NCI-H2107 (cell line): ENCODE measurements at regions not wholly inside any gene's neighbourhood (a gene's known extent, or its start where the extent isn't known, plus 50 kb on each side); places are given as distances from the start of the nearest gene placed in this dataset.
"Not testable (repeated sequence)": the region's sequence is repeated elsewhere in the genome, so short reads cannot be mapped to it uniquely, and the experiment has no call there.

Source experiments
- DNase-seq: peaks from one replicate; lab custom pipeline; 2025; lab: John Stamatoyannopoulos, UW

DNA sequence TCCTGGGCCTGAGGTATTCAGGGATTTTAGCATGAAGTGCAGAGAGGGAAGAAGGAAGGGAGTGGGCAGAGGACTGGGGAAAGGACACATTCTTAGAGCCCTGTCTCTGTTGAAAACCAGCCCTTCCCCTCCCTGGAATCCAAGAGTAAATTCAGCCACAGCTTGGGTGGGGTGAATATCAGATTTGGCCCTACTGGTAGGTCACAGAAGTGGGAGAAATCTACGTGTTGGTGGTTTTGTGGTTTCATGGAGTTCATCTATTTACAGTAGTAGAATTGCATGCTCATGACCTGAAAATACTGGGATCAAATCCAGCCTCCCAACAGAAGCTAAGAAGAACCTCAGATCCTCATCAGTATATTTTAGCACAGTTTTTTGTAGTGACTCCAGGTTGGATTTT lies 404.4 kb downstream of the BMP2 start:
- no peak for DNase-seq

DNA sequence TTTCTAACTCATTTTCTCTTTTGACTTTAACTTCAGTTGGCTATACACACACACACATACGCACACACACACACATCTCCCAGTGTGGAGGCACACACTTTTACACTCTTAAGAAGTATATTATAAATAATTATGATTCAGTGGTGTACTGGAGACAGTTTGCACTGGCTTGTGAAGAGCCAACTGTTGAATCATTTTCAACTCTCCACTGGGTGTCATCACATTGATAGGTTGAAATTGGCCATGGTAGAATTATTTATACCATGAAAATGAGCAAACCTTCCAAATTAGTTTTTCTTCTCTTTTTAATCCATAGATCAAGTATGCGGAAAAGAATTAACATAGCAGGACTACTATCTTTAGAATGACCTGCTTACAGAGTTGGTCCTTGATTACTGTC lies 407.1 kb downstream of the BMP2 start:
- DNase-seq, result no peak

DNA sequence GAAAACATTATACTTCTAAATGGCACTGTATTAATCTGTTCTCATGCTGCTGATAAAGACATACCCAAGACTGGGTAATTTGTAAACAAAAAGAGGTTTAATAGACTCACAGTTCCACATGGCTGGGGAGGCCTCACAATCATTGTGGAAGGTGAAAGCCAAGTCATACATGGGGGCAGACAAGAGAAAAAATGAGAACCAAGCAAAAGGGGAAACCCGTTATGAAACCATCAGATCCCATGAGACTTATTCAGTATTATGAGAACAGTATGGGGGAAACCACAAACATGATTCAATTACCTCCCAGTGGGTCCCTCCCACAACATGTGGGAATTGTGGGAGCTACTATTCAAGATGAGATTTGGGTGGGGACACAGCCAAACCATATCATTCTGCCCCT lies 408.3 kb downstream of the BMP2 start:
- not testable (repeated sequence) for DNase-seq

DNA sequence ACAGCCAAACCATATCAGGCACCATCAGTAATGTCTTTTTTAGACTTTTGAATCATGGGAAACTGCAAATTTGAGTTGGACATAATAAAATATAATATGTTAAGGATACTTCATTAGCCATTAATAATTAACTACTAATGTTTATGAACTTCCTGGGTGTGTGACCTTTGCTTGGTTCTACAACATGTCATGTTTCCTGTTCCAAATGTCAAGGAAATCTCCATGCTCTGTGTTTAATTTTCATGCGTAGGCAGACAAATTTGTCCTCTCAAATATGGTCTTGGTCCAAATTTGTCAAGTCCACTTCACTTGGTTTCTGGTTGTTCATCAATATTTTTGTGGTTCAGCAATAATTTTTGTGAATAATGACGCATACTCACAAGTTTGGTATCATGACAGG lies 410.5 kb downstream of the BMP2 start:
- DNase-seq, result no peak

DNA sequence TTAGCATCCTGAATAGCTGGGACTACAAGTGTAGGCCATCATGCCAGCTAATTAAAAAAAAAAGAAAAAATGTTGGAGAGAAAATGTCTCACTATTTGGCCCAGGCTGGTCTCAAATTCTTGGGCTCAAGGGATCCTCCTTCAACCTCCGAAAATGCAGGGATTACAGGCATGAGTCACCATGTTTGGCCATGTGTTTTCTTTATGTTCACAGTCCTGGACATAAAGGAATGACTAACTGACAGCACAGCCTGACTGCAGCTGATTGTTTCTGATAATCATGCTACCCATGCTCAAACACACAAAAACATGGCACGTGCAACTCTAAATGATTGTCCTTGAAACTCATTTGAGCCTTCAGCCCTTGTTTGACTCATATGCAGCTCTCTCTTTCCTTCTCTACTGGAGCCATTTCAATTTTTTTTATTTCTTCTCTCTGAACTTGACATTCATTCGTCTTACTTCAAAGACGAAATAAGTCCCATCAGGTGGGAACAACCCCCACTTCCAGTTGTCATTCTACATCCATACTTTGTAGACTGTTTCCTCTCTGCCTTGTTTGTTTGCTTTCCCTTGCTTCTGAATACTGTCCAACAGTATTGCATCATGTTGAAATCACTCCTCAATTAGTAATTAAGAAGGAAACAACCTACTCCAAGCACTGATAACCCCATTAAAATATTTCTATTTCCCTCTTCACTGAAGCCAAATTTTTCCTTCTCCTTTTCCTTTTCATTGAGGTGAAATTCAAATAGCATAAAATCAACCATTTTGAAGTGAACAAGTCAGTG lies 413.0 kb downstream of the BMP2 start:
- no peak for DNase-seq

DNA sequence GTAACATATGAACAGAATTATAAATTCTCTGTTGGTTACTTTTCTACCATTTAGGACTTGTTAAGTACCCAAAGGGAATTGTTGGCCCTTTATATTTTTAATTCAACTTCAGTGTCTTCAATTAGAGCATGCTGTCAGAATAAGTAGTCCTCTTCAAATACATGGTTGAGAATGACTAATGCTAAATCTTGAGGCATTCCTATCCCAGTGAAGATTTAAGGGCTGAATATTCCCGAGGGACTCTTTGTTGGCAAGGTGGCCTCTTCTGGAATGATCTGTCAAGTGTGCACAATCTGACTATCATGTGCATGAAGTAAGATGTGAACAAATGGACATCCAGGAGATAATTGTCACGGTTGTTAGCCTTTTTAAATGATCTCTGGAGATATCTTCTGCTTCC lies 421.7 kb downstream of the BMP2 start:
- no peak for DNase-seq

DNA sequence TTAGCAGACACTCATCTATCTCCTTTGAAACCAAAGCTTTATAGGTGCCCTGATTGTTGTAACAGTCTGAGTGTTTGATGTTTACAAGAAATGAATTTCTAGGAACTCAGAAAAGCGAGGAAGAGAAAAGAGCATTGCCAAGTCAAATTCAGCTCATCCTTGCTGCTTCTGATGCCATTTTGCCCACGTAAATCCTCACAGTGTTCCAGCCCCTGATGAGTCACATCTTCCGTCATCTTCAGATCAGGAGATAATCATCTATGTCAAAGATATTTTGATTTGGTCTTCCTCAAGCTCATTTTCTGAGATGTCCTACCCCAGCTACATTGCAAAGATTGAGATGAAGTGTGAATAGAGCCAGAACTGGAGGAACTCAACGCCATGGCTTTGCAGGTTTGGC lies 426.2 kb downstream of the BMP2 start:
- DNase-seq, result no peak

DNA sequence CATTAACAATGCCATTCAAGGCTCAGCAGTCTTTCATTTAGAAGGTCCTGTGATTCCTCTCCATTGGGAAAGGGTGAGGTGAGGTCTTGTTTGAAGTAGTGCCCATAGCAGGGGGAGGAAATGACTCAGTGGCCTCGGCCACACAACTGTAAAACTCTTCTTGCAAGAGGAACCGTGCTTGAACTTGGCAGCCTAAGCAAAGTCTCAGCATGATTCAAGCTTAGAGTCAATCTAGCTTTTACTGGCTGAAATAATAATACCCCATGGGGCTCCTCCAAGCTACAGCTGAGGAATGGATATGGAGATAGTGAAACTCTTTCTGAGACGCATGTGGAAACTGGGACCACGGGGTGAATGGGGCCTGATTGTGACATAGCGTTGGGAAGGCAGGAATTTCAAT lies 428.2 kb downstream of the BMP2 start:
- no peak for DNase-seq

DNA sequence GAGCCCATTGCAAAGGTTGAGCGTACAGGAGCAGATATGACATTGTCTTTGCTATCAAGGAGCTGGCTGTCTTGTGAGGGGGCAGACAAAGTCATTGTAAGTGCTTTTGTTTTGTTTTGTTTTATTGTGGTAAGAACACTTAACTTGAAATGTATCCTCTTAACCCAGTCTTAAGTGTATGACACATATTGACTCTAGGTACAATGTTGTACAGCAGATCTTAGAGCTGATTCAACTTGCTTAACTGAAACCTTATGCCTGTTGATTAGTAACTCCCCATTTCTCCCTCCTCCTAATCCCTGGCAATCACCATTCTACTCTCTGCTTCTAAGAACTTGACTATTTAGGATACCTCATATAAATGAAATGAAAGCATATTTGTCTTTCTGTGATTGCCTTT lies 429.0 kb downstream of the BMP2 start:
- DNase-seq, result no peak

DNA sequence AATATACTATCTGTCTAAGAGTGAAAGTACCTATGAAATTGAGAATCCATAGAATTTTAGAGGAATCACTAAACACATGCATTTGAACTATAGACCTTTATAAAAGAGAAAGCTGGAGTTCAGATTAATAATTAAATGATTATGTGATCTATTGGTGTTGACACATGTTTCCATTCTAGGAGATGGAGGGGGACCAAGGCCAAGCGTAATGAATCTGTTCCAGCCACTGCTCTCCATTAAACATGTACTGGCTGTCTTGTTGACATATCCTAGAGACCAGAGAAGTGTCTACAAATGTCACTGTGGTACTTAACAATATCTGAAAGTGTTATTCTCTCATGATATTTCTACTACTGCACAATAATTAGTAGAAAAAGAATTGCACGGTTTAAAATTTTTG lies 432.4 kb downstream of the BMP2 start:
- DNase-seq, result no peak

DNA sequence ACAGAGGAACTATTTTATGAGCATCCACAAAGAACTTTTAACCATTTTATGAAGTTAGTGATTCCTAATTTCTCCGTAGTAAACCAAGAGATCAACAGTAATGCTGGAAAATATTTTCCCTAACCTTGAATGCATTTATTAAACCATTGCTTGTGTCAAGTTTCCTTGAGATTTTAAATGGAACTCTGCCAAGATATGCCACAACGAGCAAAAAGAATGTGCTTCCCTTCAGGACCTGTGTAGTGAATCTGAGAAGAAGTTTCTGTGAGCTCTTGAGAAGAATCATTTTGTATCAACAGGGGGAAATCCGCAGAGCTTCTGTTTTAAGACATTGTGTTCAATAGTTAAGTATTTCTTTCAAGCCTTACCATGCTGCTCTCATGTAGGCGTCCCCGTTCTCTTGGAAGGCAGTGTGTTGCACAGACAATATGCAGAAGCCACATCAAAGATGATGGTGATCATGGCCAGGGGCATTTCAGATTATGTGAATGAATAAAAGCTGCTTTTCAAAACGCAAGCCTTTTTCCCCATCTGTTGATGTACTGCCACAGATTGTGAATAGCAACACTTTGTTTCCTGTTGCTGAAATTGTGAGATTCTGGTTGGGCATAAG lies 439.8 kb downstream of the BMP2 start:
- DNase-seq, result no peak

DNA sequence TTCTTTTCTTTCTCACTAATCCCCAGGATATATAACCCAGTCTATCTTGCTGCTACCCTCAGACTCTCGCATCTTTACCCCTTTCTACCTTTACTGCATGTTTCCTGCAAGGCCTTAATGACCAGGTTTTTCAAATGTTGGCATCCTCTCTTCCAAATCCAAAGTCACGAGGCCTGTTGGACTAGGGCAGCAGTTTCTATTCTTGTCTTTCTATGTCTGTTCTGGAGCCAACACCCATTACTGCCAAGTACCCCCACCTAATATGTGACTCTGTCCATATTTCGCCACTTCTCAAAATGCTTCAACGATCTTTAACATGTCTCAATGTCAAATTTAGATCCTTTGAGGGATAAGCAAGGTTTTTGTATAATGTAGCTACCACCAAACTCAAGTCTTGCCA lies 443.4 kb downstream of the BMP2 start:
- DNase-seq, result no peak

DNA sequence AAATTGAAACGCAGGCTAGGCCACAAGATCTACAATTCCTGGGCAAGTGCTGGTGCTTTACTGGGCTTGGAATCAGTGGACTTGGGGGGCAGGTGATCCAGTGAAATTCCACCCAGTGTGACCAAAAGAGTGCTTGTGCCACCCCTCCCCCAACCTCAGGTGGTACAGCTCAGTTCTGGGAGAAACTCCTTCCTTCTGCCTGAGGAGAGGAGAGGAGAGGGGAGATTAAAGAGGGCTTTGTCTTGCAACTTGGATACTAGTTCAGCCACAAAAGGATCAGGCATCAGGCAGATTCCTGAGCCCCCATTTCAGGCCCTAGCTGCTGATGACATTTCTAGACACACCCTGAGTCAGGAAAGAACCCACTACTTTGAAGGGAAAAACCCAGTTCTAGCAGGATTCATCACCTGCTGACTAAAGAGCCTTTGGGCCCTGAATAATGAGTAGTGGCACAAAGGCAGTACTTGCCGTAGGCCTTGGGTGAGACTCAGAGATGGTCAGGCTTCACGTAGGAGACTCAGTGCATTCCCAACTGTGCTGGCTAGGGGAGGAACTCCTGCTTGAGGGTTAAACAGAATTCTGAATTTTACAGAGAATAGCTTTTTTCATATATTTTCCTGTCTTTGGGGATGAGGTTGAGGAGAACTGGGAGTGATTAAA lies 446.7 kb downstream of the BMP2 start:
- no peak for DNase-seq

DNA sequence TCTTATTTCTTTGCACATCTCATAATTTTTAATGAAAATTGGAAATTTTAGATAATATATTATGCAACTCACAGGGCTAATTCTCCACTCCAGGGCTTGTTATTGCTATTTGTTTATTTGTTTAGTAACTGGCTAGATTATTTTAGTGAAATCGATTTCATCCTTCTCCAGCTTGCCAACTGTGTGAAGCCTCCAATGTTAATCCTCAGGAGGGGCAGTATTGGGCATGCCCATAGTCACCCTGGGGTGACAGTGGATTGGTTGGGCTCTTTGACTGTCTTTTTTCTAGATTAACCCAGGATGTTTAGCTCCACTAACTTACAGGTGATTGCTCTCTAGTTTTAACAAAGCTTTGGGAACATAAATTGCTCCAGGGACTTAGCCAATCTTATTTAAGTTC lies 450.1 kb downstream of the BMP2 start:
- no peak for DNase-seq

DNA sequence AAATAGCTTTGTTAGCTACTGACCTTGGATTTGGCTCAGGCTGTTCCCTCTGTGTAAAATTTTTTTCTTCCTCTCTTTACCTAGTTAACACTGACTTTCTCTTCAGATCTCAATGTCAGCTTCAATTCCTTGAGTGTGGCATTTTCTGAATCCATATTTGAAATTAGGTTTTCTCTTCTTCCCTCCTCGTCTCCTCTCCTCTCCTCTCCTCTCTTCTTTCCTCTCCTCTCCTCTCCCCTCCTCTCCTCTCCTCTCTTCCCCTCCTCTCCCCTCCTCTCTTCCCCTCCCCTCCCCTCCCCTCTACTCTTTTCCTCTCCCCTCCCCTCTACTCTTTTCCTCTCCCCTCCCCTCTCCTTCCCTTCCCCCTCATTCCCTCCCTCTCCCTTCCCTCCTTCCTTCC lies 453.3 kb downstream of the BMP2 start:
- no peak for DNase-seq

DNA sequence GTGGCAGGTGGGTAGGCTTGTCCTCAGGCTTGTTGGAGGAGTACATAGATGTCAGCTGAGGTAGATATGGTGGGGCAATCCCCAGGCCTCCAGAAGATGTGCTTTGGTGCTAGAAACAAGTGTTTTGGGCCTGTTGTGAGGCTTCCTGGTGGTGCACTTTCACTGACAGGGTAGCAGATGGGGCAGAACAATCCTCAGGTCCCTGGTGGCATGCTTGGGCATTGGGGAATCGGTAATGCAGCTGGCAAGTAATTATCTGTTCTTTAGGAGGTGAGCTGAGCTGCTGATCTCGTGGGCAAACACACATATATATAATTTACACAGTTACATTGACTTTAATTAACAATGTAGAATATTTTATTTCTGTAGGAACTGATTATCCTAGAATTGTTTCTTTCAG lies 458.7 kb downstream of the BMP2 start:
- no peak for DNase-seq

DNA sequence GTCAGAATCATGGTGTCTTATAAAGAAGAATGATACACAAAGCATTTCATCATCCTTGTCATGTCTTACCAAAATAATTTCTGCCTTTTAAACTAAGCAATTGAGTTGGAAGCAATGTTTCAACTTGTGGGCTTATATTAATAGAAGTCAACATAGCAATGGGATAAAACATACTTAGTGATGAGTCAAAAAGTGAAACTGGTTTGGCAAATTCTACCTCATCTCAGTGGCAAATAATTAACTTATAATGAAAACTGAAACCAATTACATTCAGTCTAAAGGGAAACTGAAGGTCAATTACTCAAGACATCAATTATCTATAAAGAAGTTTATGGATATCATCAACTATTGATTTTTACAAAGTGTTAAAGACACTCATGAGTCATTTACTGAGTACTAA lies 463.8 kb downstream of the BMP2 start:
- DNase-seq, result no peak

DNA sequence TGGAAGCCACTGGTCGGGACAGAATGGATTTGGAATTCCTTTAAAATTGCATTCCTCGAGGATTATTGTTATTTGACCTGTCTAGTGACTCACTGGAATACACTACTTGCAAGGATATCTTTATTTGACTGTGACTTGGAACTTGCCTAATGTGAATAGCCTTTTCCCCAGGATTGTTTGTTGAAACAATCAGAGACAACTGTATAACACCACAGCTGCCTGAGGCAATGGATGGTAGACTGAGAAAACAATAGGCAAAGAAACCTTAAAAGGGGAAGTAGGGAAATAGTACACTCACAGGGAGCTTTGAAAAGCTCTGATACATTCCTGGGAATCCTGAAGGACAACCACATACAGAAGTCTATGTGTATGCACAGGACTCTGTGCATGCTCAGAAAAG lies 465.3 kb downstream of the BMP2 start:
- DNase-seq, result no peak

DNA sequence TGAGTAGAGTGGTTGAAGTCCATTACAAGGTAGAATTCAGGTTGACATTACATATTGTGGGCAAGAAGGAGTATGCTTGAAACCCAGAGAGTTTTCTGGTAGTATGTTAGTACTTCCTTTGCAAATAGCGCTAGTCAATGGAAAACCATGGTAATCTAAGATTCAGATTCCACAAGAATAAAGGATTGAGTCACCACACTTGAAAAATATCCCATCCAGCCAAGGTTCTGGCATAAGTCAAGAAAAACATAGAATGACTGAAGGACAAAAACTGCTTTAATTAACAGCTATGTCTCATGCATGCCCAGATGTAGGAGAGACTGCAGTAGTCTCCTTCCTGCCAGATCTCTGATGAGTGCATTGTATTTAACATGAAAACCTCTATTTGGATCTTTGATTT lies 469.8 kb downstream of the BMP2 start:
- DNase-seq, result no peak

DNA sequence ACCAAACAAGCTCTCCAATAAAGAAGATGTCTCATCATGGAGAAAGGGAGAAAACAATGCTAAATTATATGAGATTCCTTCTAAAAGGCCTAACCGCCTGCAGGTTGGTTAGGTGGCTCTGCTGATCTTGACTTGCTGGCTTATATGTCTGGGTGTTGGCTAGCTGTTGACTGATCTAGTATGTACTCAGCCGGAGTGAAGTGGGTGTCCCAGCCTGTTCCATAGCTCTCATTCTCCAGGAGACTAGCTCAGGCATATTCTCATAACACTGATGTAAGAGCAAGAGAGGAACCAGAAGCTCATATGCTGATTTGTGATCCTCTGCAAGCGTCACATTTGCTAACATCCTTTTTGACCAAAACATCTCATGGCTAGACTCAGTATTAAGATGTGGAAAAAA lies 473.0 kb downstream of the BMP2 start:
- DNase-seq, result no peak

DNA sequence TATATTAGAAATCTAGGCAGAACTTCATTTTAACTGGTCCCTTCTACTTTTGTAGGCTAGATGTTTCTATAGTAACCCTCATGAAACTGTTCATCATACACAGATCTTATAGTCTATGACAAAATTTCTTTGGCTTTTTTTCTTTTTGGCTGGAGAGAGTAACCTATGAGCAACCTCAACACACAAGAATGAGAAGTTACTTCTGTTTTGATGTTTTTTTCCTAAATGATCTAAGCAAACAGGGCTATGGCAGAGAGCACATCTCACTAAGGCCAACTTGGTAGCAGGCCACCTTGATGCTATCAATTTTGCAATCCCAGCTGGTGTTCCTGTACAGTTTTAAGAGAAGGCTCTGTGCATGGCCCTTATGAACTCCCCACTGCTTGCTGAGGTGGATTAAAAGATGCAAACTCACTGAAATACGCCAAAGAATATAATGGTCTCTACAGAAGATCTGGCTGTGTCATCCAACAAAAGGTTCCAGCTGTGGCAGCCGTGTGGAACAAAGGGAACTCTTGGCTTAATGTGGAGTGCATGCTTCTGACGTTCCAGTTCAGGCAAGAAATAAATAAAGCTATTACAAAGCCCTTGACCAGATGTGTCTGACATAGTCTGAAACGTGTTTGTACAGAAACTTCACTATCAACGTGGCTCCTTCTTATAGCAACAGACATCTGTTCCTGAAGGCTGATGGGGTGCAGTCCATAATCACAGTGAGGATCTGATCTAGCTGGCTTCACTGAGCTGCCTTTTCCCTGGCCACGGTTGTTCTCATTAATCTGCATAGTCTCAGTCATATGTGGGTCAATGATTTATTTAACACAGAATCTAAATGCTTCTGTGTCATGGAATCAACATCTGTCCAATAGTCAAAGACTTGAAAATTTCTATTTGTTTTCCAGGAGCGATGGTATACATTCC lies 481.1 kb downstream of the BMP2 start:
- DNase-seq, result no peak

DNA sequence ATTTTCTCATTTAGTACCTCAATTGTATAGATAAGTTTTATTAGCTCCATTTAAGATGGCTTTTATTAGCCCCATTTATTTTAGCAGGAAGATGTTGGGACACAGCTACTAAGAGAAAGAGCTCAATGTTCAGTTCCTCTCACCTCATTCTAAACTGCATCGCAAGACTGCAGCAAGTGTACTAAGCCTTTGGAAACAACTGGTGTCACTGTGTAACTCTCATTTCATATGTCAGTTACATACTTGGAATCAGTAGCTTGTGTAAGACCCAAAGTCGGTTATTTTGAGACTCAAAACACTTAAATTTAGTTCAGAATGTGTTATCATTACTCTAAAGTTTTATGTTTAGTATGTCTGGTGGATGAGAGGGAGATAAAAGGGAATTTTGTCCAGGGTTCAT lies 482.9 kb downstream of the BMP2 start:
- DNase-seq, result no peak

DNA sequence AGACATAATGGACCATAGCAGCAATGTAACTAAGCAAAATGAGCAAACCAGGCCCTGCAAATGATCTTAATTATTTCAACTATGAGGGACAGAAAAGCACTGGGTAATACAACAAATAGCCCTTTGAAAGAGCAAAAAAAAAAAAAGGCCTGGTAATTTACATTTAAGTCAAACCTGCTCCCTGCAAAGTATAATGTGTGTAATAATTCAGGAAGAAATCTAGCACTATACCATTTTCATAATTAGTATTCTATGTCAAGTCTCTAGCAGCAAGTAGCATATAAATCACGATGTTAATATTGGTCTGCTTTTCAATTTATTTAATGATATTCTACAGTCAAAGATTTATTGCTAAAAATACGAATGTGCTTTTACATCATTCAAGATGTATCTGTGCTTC lies 489.6 kb downstream of the BMP2 start:
- DNase-seq, result no peak
